Neural progenitor cell (in vitro differentiated cells): ENCODE measurements at regions not wholly inside any gene's neighbourhood (a gene's known extent, or its start where the extent isn't known, plus 50 kb on each side); places are given as distances from the start of the nearest gene placed in this dataset.

Source experiments
- DNase-seq: peaks from one replicate; pipeline ENCODE4 v3.0.0-alpha.2; 2016; ENCODE audit warnings: low spot score
- H2AFZ ChIP-seq: fragments of 200-600 bp; sonication (generic); replicated peaks from 2 replicates; pipeline ENCODE4 v1.6.1; 2016; ENCODE audit warnings: antibody characterized with exemption
- H3F3A ChIP-seq: fragments of 200-600 bp; sonication (generic); 2 replicates; pipeline ENCODE4 v1.6.1; 2016; ENCODE audit warnings: antibody characterized with exemption, low read depth
- H3K27ac ChIP-seq: fragments of 200-600 bp; sonication (generic); 2 replicates; pipeline ENCODE4 v1.5.1; 2016; ENCODE audit warnings: mild to moderate bottlenecking
- H3K27me3 ChIP-seq: fragments of 200-600 bp; sonication (generic); 2 replicates; pipeline ENCODE4 v1.6.1; 2016; ENCODE audit warnings: mild to moderate bottlenecking, moderate library complexity
- H3K36me3 ChIP-seq: fragments of 200-600 bp; sonication (generic); 2 replicates; pipeline ENCODE4 v1.5.1; 2016
- H3K4me1 ChIP-seq: fragments of 200-600 bp; sonication (generic); 2 replicates; pipeline ENCODE4 v1.6.1; 2016; ENCODE audit warnings: mixed run types
- H3K4me2 ChIP-seq: fragments of 200-600 bp; sonication (generic); 2 replicates; pipeline ENCODE4 v1.6.1; 2016
- H3K4me3 ChIP-seq: fragments of 200-600 bp; sonication (generic); 2 replicates; pipeline ENCODE4 v1.5.1; 2016
- H3K79me2 ChIP-seq: fragments of 200-600 bp; sonication (generic); 2 replicates; pipeline ENCODE4 v1.6.1; 2016; ENCODE audit warnings: low read depth
- H3K9ac ChIP-seq: fragments of 200-600 bp; sonication (generic); 2 replicates; pipeline ENCODE4 v1.6.1; 2016
- H3K9me3 ChIP-seq: fragments of 200-600 bp; sonication (generic); 2 replicates; pipeline ENCODE4 v1.5.1; 2016; ENCODE audit warnings: low read depth
- H4K20me1 ChIP-seq: fragments of 200-600 bp; sonication (generic); 2 replicates; pipeline ENCODE4 v1.6.1; 2016; ENCODE audit warnings: low read depth
- H3K27ac Mint-ChIP-seq: 3 replicates; pipeline ENCODE4 v1.8.0; 2021; ENCODE audit warnings: mixed read lengths
- H3K27me3 Mint-ChIP-seq: 2 replicates; pipeline ENCODE4 v1.8.0; 2022; ENCODE audit warnings: low read depth, mild to moderate bottlenecking, inconsistent platforms, moderate library complexity, mixed read lengths; ENCODE audit not compliant: insufficient read depth
- H3K36me3 Mint-ChIP-seq: 3 replicates; pipeline ENCODE4 v1.8.0; 2021; ENCODE audit warnings: mixed read lengths
- H3K4me1 Mint-ChIP-seq: 3 replicates; pipeline ENCODE4 v1.8.0; 2021; ENCODE audit warnings: mixed read lengths
- H3K4me3 Mint-ChIP-seq: 3 replicates; pipeline ENCODE4 v1.8.0; 2021; ENCODE audit warnings: mild to moderate bottlenecking, moderate library complexity, mixed read lengths
- H3K9me3 Mint-ChIP-seq: 3 replicates; pipeline ENCODE4 v1.8.0; 2020; ENCODE audit warnings: mixed read lengths
- CTCF ChIP-seq: fragments of 200-600 bp; sonication (generic); IDR thresholded peaks from 2 replicates; pipeline ENCODE4 v1.5.1; 2017; ENCODE audit warnings: antibody characterized with exemption, mild to moderate bottlenecking
- EZH2 ChIP-seq: fragments of 200-600 bp; sonication (generic); IDR thresholded peaks from 2 replicates; pipeline ENCODE4 v1.6.1; 2017; ENCODE audit warnings: antibody characterized with exemption, mild to moderate bottlenecking, moderate library complexity
- EZH2phosphoT487 ChIP-seq: fragments of 200-600 bp; sonication (generic); IDR thresholded peaks from 2 replicates; pipeline ENCODE4 v1.6.1; 2017; ENCODE audit warnings: antibody characterized with exemption

- Histone ChIP-seq H3K9ac (no peak overlapping the region), H3F3A (peaks cover 11% of the 10 kb centered on the region), H3K27ac (no peak overlapping the region), H2AFZ (no peak overlapping the region), H3K4me1 (no peaks in the 10 kb centered on the region), H3K27me3 (no peaks in the 10 kb centered on the region), H3K9me3 (no peaks in the 10 kb centered on the region), H3K79me2 (no peaks in the 10 kb centered on the region), H3K4me2 (no peak overlapping the region), H3K4me3 (no peak overlapping the region), H4K20me1 (no peaks in the 10 kb centered on the region), H3K36me3 (no peaks in the 10 kb centered on the region)
- DNase-seq = no peak
- H3K27me3 Mint-ChIP-seq = peaks cover 2% of the 10 kb centered on the region
- H3K9me3 Mint-ChIP-seq = no peaks in the 10 kb centered on the region
- TF ChIP-seq EZH2 (no peak), CTCF (no peak), EZH2phosphoT487 (no peak)
- no peak overlapping the region for H3K27ac Mint-ChIP-seq
- H3K4me3 Mint-ChIP-seq = no peak overlapping the region
- H3K36me3 Mint-ChIP-seq = no peaks in the 10 kb centered on the region
- peaks cover 7% of the 10 kb centered on the region for H3K4me1 Mint-ChIP-seq
These were observed 193.4 kb upstream of the NWD2 start for GRCh38 chr4:37051111-37051510.

GRCh38 chr4:37051866-37052265 lies 192.7 kb upstream of the NWD2 start:
- H3K9me3 Mint-ChIP-seq = no peaks in the 10 kb centered on the region
- no peak overlapping the region for H3K27ac Mint-ChIP-seq
- H3F3A ChIP-seq = peaks cover 11% of the 10 kb centered on the region
- DNase-seq = no peak
- H3K9ac ChIP-seq = no peak overlapping the region
- TF ChIP-seq CTCF = no peak
- no peak for TF ChIP-seq EZH2
- TF ChIP-seq EZH2phosphoT487 = no peak
- no peak overlapping the region for H3K4me3 Mint-ChIP-seq
- peaks cover 7% of the 10 kb centered on the region for H3K4me1 Mint-ChIP-seq
- H3K36me3 ChIP-seq = no peaks in the 10 kb centered on the region
- H4K20me1 ChIP-seq = no peaks in the 10 kb centered on the region
- H3K27me3 Mint-ChIP-seq = peaks cover 2% of the 10 kb centered on the region
- no peaks in the 10 kb centered on the region for H3K36me3 Mint-ChIP-seq
- no peaks in the 10 kb centered on the region for H3K27me3 ChIP-seq
- H3K27ac ChIP-seq = no peak overlapping the region
- H2AFZ ChIP-seq = no peak overlapping the region
- H3K4me1 ChIP-seq = no peaks in the 10 kb centered on the region
- H3K4me3 ChIP-seq = no peak overlapping the region
- no peaks in the 10 kb centered on the region for H3K79me2 ChIP-seq
- no peaks in the 10 kb centered on the region for H3K9me3 ChIP-seq
- H3K4me2 ChIP-seq = no peak overlapping the region

GRCh38 chr4:37054531-37055077 lies 189.9 kb upstream of the NWD2 start:
- Histone ChIP-seq H3K27me3 (no peaks in the 10 kb centered on the region), H3K79me2 (no peaks in the 10 kb centered on the region), H3K4me1 (peaks cover 15% of the 10 kb centered on the region), H3K9ac (no peak overlapping the region), H3K4me3 (no peak overlapping the region), H3K4me2 (no peak overlapping the region), H3F3A (peaks cover 11% of the 10 kb centered on the region), H3K27ac (no peak overlapping the region), H4K20me1 (no peaks in the 10 kb centered on the region), H3K9me3 (no peaks in the 10 kb centered on the region), H3K36me3 (no peaks in the 10 kb centered on the region), H2AFZ (no peak overlapping the region)
- no peaks in the 10 kb centered on the region for H3K36me3 Mint-ChIP-seq
- peak; percentile 42 for DNase-seq
- TF ChIP-seq EZH2phosphoT487 (no peak), CTCF (no peak), EZH2 (no peak)
- peaks cover 14% of the 10 kb centered on the region for H3K4me1 Mint-ChIP-seq
- peaks cover 2% of the 10 kb centered on the region for H3K27me3 Mint-ChIP-seq
- H3K4me3 Mint-ChIP-seq = no peak overlapping the region
- no peaks in the 10 kb centered on the region for H3K9me3 Mint-ChIP-seq
- H3K27ac Mint-ChIP-seq = no peak overlapping the region
